Body of pancreas (tissue), 4 donors: ENCODE measurements at regions not wholly inside any gene's neighbourhood (a gene's known extent, or its start where the extent isn't known, plus 50 kb on each side); places are given as distances from the start of the nearest gene placed in this dataset.

ENCODE experiments used
- ATAC-seq: fragments of 150-250 bp; one replicate; pipeline ENCODE4 v1.9.1; 2016
- DNase-seq, 4 donors: peaks; one replicate each; pipeline ENCODE4 v3.0.0-alpha.2; 2019
- H3K27ac ChIP-seq, 4 donors: fragments of 200-600 bp; sonication (generic); 1 replicate in 3 of 4; 2 replicates in 1 of 4; pipeline versions ENCODE4 v1.5.1 to v1.6.1; 2016 to 2019; ENCODE audit warnings: mild to moderate bottlenecking in 1 of 4, mixed read lengths in 1 of 4, moderate library complexity in 1 of 4
- H3K27me3 ChIP-seq, 2 donors: fragments of 200-600 bp; sonication (generic); one replicate each; pipeline ENCODE4 v1.6.0; 2016; ENCODE audit warnings: mild to moderate bottlenecking in 1 of 2
- H3K36me3 ChIP-seq, 2 donors: fragments of 200-600 bp; sonication (generic); replicated peaks in 1 of 2; 2 replicates each; pipeline ENCODE4 v1.5.1; 2016; ENCODE audit warnings: low read depth in 2 of 2; ENCODE audit not compliant: insufficient read depth in 1 of 2
- H3K4me1 ChIP-seq: fragments of 200-600 bp; sonication (generic); one replicate; pipeline ENCODE4 v1.6.0; 2016
- H3K4me3 ChIP-seq, 2 donors: fragments of 200-600 bp; sonication (generic); 1 replicate in 1 of 2; 2 replicates in 1 of 2; pipeline ENCODE4 v1.5.1; 2016 to 2019
- H3K9me3 ChIP-seq, 3 donors: fragments of 200-600 bp; sonication (generic); 1 replicate in 2 of 3; 2 replicates in 1 of 3; pipeline ENCODE4 v1.5.1; 2016
- POLR2A ChIP-seq, 3 donors: fragments of 450-650 bp; IDR thresholded peaks; one replicate each; pipeline ENCODE4 v1.6.1; 2016; ENCODE audit warnings: antibody characterized with exemption in 3 of 3, mild to moderate bottlenecking in 2 of 3
- WGBS, 2 donors: methylation state at CpG; one replicate each; pipeline ENCODE4 v1.1.5; 2017; 5-methylcytosine and 5-hydroxymethylcytosine counted together
- intact Hi-C: fragments of 100-400 bp; cut with DNase I; formaldehyde crosslinking; loops from one replicate; pipeline ENCODE4 v1.15.1; 2023
- TF ChIP-seq, protein P1 (sequence below), 7 experiments: fragments of 450-650 bp in 4 of 7; fragments of 200-600 bp in 3 of 7; sonication (generic) in 3 of 7; IDR thresholded peaks; one replicate each; pipeline ENCODE4 v1.5.1; 2016 to 2019; ENCODE audit warnings: antibody characterized with exemption in 7 of 7

DNA sequence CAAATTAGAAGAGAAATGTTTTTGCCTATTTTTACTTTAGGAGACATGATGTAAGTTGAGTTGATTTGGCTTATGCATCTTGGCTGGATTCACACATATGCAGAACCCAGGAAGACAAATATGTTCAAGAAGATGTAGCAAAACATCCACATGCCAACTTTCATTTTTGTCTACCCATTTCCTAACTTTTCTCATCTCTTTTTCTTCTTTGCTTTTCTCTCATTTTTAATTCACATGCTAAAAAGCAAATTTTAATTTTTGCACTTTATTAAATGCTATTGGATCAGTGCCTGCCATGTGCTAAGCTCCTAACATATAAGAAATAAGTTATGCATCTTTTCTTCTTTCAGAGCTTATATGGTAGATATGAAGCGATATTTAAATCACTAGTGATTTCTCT, 143.7 kb upstream of the GRM3 start:
- Histone ChIP-seq H3K4me1 (no peaks in the 10 kb centered on the region), H3K27me3 (no peaks in the 10 kb centered on the region), H3K9me3 (no peaks in the 10 kb centered on the region), H3K4me3 (no peak overlapping the region), H3K27ac (no peak overlapping the region), H3K36me3 (no peaks in the 10 kb centered on the region)
- DNase-seq (no peak), ATAC-seq (no peak)
- TF ChIP-seq, protein P1, sequence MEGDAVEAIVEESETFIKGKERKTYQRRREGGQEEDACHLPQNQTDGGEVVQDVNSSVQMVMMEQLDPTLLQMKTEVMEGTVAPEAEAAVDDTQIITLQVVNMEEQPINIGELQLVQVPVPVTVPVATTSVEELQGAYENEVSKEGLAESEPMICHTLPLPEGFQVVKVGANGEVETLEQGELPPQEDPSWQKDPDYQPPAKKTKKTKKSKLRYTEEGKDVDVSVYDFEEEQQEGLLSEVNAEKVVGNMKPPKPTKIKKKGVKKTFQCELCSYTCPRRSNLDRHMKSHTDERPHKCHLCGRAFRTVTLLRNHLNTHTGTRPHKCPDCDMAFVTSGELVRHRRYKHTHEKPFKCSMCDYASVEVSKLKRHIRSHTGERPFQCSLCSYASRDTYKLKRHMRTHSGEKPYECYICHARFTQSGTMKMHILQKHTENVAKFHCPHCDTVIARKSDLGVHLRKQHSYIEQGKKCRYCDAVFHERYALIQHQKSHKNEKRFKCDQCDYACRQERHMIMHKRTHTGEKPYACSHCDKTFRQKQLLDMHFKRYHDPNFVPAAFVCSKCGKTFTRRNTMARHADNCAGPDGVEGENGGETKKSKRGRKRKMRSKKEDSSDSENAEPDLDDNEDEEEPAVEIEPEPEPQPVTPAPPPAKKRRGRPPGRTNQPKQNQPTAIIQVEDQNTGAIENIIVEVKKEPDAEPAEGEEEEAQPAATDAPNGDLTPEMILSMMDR (IDR thresholded peaks at IDR 0.05): no peak
- no peak for TF ChIP-seq POLR2A (IDR thresholded peaks at IDR 0.05)
- WGBS, 2 donors: 78 to 80% methylated on average over 1 of the region's 1 CpG
- intact Hi-C loops: no loop called here

DNA sequence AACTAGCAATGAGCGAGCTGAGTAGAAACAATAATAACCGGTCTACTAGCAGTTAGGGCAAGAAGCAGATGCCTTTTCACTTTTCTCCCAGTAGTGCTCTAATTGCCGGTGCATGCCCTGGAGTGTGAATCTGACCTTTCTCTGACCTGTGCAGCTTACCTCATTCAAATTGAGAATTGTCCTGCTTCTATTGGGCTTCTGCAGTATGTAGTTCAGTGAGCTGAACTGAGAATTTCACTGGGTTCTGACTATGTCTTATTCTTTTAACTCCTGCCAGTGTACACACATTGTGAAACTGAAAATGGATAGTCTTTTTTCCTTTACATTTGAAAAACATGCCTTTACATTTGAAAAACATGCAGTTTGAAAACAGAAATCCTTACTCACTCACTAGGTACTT, 157.9 kb upstream of the GRM3 start:
- no peaks in the 10 kb centered on the region for H3K36me3 ChIP-seq
- DNase-seq (no peak), ATAC-seq (no peak)
- no peaks in the 10 kb centered on the region for H3K4me1 ChIP-seq
- no peak overlapping the region for H3K4me3 ChIP-seq
- no peaks in the 10 kb centered on the region for H3K9me3 ChIP-seq
- H3K27me3 ChIP-seq: no peaks in the 10 kb centered on the region
- WGBS, 2 donors: 81 to 86% methylated on average over 3 of the region's 3 CpGs
- intact Hi-C loops: no loop called here
- no peak overlapping the region for H3K27ac ChIP-seq
- no peak for TF ChIP-seq POLR2A (IDR thresholded peaks at IDR 0.05)
- TF ChIP-seq, protein P1 (IDR thresholded peaks at IDR 0.05): no peak

DNA sequence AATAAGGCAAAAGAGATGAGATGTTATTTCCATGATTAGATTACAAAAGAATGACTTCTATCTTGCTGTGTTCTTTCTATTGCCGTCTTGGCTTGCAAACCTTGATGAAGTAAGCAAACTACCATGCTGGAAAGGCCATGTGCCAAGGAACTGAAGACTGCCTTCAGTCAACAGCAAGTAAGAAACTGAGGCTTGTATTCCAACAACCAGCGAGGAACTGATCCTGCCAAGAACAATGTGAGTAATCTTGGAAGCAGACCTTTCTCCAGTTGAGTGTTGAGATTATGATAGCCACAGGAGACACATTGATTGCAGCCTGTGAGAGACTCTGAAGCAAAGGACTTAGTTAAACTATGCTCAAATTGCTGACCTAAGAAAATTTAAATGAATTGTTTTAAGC, 164.6 kb upstream of the GRM3 start:
- no peaks in the 10 kb centered on the region for H3K27me3 ChIP-seq
- no peaks in the 10 kb centered on the region for H3K36me3 ChIP-seq
- ATAC-seq: no peak
- TF ChIP-seq, protein P1 (IDR thresholded peaks at IDR 0.05): no peak
- no peak for TF ChIP-seq POLR2A (IDR thresholded peaks at IDR 0.05)
- no peaks in the 10 kb centered on the region for H3K4me1 ChIP-seq
- no peaks in the 10 kb centered on the region for H3K9me3 ChIP-seq
- WGBS, 2 donors: 88 to 91% methylated on average over 2 of the region's 2 CpGs
- no peak overlapping the region for H3K27ac ChIP-seq
- intact Hi-C loops: no loop called here
- no peak for DNase-seq
- H3K4me3 ChIP-seq: no peak overlapping the region

DNA sequence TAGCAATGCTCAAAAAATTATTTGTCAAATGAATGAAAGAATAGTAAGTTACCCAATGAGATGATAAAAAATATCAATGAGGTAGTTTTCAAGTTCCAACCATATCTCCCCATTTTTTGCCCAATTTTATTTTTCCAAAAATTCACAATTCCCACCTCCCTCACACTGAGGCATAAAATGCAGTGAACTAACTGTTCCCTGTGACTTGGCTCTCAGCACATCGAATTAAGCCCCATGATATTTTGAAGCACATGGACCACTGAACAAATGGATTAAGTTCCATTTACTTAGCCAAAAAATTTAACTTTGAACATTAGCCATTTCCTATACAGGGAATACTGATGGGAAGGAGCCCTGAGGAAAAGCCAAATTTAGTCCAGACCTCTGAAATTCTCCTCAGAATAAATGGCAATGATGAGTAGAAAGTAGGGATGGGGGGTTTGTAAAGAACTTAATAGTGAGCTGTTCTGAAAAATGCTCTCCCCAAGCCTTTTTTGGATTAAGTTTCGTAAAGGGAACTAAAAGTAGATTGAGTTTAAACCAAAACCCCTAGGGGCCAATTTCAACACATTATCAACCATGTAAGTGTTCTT, 166.3 kb upstream of the GRM3 start:
- no peaks in the 10 kb centered on the region for H3K9me3 ChIP-seq
- 67 to 84% methylated on average over 2 of the region's 2 CpGs for WGBS, 2 donors
- no peak for TF ChIP-seq POLR2A (IDR thresholded peaks at IDR 0.05)
- TF ChIP-seq, protein P1 (IDR thresholded peaks at IDR 0.05): no peak

GRCh38 chr7:86470763-86471162, 172.9 kb upstream of the GRM3 start:
- Histone ChIP-seq H3K9me3 (no peaks in the 10 kb centered on the region), H3K36me3 (no peaks in the 10 kb centered on the region), H3K4me3 (no peak overlapping the region), H3K27me3 (no peaks in the 10 kb centered on the region), H3K27ac (no peak overlapping the region), H3K4me1 (no peaks in the 10 kb centered on the region)
- intact Hi-C loops: no loop called here
- TF ChIP-seq, protein P1 (IDR thresholded peaks at IDR 0.05): no peak
- no peak for TF ChIP-seq POLR2A (IDR thresholded peaks at IDR 0.05)
- DNase-seq (no peak), ATAC-seq (no peak)
- WGBS, 2 donors: 31 to 44% methylated on average over 1 of the region's 1 CpG

More for the DNA sequence above, 166.3 kb upstream of the GRM3 start:
- Histone ChIP-seq H3K36me3 (no peaks in the 10 kb centered on the region), H3K4me1 (no peaks in the 10 kb centered on the region), H3K27me3 (no peaks in the 10 kb centered on the region), H3K4me3 (no peak overlapping the region), H3K27ac (no peak overlapping the region)
- intact Hi-C loops: no loop called here
- ATAC-seq: no peak
- DNase-seq: no peak
